ENCODE measurements at regions not wholly inside any gene's neighbourhood (a gene's known extent, or its start where the extent isn't known, plus 50 kb on each side); places are given as distances from the start of the nearest gene placed in this dataset.

DNA sequence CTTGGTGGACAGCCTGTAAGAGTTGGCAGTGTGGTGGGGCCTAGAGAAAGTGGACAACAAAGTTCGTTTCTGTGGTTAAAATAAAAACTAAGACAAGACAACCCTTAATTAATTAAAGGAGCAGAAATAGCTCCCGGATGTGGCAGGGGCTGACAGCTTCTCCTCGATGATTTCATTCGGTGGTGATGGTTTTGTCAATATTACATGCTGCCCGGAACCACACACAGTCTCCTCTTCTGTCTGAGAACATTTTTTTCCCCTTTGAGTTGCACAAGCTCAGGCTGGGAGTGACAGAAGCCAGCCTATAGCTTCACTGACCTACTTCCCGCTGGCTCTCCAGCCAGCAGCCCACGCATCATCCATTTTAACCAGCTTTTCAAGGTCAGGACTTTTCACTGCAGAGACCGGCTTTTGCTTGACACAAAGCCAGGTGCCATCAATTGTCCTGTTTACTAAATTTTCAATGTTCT, 378.8 kb downstream of the SLC4A3 start:
- TF ChIP-seq, protein P1, sequence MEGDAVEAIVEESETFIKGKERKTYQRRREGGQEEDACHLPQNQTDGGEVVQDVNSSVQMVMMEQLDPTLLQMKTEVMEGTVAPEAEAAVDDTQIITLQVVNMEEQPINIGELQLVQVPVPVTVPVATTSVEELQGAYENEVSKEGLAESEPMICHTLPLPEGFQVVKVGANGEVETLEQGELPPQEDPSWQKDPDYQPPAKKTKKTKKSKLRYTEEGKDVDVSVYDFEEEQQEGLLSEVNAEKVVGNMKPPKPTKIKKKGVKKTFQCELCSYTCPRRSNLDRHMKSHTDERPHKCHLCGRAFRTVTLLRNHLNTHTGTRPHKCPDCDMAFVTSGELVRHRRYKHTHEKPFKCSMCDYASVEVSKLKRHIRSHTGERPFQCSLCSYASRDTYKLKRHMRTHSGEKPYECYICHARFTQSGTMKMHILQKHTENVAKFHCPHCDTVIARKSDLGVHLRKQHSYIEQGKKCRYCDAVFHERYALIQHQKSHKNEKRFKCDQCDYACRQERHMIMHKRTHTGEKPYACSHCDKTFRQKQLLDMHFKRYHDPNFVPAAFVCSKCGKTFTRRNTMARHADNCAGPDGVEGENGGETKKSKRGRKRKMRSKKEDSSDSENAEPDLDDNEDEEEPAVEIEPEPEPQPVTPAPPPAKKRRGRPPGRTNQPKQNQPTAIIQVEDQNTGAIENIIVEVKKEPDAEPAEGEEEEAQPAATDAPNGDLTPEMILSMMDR (IDR thresholded peaks at IDR 0.05; ENCODE audit: low read length), result no peak
- TF ChIP-seq EZH2 (IDR thresholded peaks at IDR 0.05; ENCODE audit: borderline replicate concordance, low read length), result no peak

All from OCI-LY1 (cell line).